Ovary (tissue), 7 donors: ENCODE measurements at regions not wholly inside any gene's neighbourhood (a gene's known extent, or its start where the extent isn't known, plus 50 kb on each side); places are given as distances from the start of the nearest gene placed in this dataset.
"Not testable (repeated sequence)": the region's sequence is repeated elsewhere in the genome, so short reads cannot be mapped to it uniquely, and the experiment has no call there.

Source experiments
- DNase-seq, 5 donors: peaks; one replicate each; pipeline ENCODE4 v3.0.0-alpha.2; 2019 to 2020
- H3K27ac ChIP-seq, 2 donors: fragments of 200-600 bp; one replicate each; pipeline versions ENCODE4 v1.5.1 to v1.8.0; 2019 to 2022
- H3K27me3 ChIP-seq: fragments of 200-600 bp; one replicate; pipeline ENCODE4 v1.8.0; 2022
- H3K36me3 ChIP-seq: fragments of 200-600 bp; sonication (generic); one replicate; pipeline ENCODE4 v1.5.1; 2019
- H3K4me1 ChIP-seq: one replicate; pipeline ENCODE4 v1.8.1; 2013; ENCODE audit warnings: mild to moderate bottlenecking, moderate library complexity; ENCODE audit not compliant: insufficient read depth
- H3K4me3 ChIP-seq: fragments of 200-600 bp; sonication (generic); one replicate; pipeline ENCODE4 v1.5.1; 2017
- H3K9me3 ChIP-seq, 2 donors: fragments of 200-600 bp in 1 of 2; sonication (generic) in 1 of 2; one replicate each; pipeline versions ENCODE4 v1.5.1 to v1.8.1; 2013 to 2019; ENCODE audit warnings: mild to moderate bottlenecking in 1 of 2, moderate library complexity in 1 of 2
- EP300 ChIP-seq: sonication (generic); formaldehyde crosslinking; IDR thresholded peaks from one replicate; pipeline ENCODE4 v1.6.1; 2017; ENCODE audit warnings: antibody characterized with exemption
- POLR2A ChIP-seq: fragments of 450-650 bp; IDR thresholded peaks from one replicate; pipeline ENCODE4 v1.6.1; 2017; ENCODE audit warnings: antibody characterized with exemption, mild to moderate bottlenecking, moderate library complexity
- whole genome bisulfite sequencing, 3 donors: extraction: QIAGEN DNeasy Blood & Tissue Kit in 1 of 3; methylation state at CpG; one replicate each; pipeline versions ENCODE4 v1.1.5 to v1.1.7; 2013 to 2017; 5-methylcytosine and 5-hydroxymethylcytosine counted together
- intact Hi-C, 4 donors: fragments of 100-400 bp; cut with DNase I; formaldehyde crosslinking; loops; one replicate each; pipeline versions ENCODE4 v1.11.0 to v1.15.1; 2022 to 2023
- TF ChIP-seq, protein P1 (sequence below), 3 donors: fragments of 450-650 bp in 2 of 3; fragments of 200-600 bp in 1 of 3; IDR thresholded peaks; one replicate each; pipeline versions ENCODE4 v1.5.1 to v1.8.0; 2016 to 2022; ENCODE audit warnings: antibody characterized with exemption in 3 of 3, mild to moderate bottlenecking in 1 of 3
- donor health status: DM: no; HTN: no; CAD: no; lungs with moderate emphysema.
- donor health status: DM: no; HTN: no; CAD: no.
- donor health status: Bipolar disorder and iron deficiency.
- donor health status: DM: no; HTN: no; CAD: no.
- donor health status: DM: yes; HTN: yes; CAD: no.

DNA sequence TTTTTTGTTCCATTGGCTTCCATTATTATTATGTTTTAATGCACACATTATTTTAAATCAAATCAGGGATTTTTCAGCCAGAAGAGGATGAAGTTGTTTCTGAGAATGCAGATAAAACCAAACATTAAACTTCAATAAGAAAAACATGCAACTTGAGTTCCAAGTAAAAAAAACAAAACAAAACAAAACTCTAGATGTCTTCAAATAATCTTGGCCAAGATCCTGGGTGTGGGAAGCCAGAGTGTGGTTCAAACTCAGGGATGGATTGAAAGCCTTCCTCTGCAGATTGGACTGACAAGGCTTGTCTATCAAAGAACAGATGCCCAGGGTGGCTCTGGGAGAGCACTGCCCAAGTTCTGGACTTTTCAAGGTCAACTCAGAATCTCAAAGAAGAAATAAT lies 134.1 kb downstream of the LCA5 start:
- no peaks in the 10 kb centered on the region for H3K9me3 ChIP-seq
- peaks cover 9% of the 10 kb centered on the region for H3K4me1 ChIP-seq
- intact Hi-C loops = loop anchor here in 1 of 4 donors (5.0 kb wide), 1 partner anchor 56 kb away; no protein-coding TSS in a partner anchor
- H3K27ac ChIP-seq = no peak overlapping the region
- no peaks in the 10 kb centered on the region for H3K27me3 ChIP-seq
- TF ChIP-seq EP300 = no peak
- TF ChIP-seq POLR2A = no peak
- TF ChIP-seq, protein P1, sequence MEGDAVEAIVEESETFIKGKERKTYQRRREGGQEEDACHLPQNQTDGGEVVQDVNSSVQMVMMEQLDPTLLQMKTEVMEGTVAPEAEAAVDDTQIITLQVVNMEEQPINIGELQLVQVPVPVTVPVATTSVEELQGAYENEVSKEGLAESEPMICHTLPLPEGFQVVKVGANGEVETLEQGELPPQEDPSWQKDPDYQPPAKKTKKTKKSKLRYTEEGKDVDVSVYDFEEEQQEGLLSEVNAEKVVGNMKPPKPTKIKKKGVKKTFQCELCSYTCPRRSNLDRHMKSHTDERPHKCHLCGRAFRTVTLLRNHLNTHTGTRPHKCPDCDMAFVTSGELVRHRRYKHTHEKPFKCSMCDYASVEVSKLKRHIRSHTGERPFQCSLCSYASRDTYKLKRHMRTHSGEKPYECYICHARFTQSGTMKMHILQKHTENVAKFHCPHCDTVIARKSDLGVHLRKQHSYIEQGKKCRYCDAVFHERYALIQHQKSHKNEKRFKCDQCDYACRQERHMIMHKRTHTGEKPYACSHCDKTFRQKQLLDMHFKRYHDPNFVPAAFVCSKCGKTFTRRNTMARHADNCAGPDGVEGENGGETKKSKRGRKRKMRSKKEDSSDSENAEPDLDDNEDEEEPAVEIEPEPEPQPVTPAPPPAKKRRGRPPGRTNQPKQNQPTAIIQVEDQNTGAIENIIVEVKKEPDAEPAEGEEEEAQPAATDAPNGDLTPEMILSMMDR (IDR thresholded peaks at IDR 0.05) = no peak
- H3K4me3 ChIP-seq = no peak overlapping the region
- no peaks in the 10 kb centered on the region for H3K36me3 ChIP-seq
- no peak for DNase-seq

DNA sequence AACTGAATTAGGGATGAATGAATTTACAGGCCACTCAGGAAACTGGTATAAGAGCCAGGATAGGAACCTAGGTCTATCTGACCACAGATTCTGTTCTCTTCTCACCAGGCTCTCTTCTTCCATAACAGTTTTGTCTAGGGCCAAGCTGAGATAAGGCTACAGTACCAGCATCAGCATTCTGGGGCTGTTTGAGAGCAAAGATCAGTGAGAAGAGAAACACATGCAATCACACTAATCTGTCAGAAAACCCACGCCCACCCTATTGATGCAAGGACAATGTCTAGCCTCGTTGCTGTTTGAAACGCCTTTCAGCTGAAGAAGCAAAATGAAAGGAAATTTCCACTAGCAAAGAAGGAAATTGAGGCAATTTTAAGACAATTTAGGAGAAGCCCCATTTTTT lies 137.7 kb downstream of the LCA5 start:
- no peak overlapping the region for H3K4me3 ChIP-seq
- H3K36me3 ChIP-seq = no peaks in the 10 kb centered on the region
- H3K4me1 ChIP-seq = peaks cover 9% of the 10 kb centered on the region
- no peaks in the 10 kb centered on the region for H3K27me3 ChIP-seq
- TF ChIP-seq POLR2A (no peak), EP300 (no peak)
- DNase-seq = no peak
- no peak overlapping the region for H3K27ac ChIP-seq
- no peaks in the 10 kb centered on the region for H3K9me3 ChIP-seq
- intact Hi-C loops = no loop called here
- WGBS, 3 donors = 86 to 95% (median 88%) methylated on average over 3 of the region's 3 CpGs

DNA sequence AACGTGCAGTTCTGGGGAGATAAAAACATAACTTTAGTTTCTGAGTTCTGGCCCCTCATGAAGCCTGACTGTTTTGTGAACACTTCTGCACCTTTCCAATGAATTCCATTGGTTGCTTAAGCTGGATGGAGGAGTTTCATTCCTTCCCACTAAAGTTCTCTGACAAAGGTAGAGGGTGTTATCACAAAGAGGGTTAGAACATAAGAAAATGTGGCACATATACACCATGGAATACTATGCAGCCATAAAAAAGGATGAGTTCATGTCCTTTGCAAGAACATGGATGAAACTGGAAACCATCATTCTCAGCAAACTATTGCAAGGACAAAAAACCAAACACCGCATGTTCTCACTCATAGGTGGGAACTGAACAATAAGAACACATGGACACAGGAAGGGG lies 138.6 kb downstream of the LCA5 start:
- not testable (repeated sequence) for DNase-seq

DNA sequence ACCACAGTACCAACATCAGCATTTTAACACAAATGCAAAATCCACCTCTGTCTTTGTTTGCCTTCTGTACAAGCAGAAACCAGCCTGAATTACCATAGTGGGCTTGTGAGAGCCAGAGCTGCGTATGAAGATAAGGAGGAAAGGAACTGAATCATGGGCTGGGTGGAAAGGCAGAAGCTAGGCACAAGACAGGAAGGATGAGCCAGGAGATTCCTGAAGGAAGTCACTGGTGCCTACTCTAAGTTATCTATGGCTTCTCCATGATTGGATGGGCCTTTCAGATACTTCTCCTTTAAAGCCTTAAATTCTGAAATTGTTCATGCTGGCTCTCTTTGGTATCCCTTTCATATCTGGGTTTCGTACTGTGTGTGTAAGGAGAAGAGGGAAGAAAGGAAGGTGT lies 140.6 kb downstream of the LCA5 start:
- no peaks in the 10 kb centered on the region for H3K4me1 ChIP-seq
- 96 to 99% (median 96%) methylated on average over 2 of the region's 2 CpGs for WGBS, 3 donors
- TF ChIP-seq, protein P1 (IDR thresholded peaks at IDR 0.05) = no peak
- TF ChIP-seq POLR2A (no peak), EP300 (no peak)
- no peak overlapping the region for H3K27ac ChIP-seq
- H3K27me3 ChIP-seq = no peaks in the 10 kb centered on the region
- no peaks in the 10 kb centered on the region for H3K36me3 ChIP-seq
- H3K4me3 ChIP-seq = no peak overlapping the region
- H3K9me3 ChIP-seq = no peaks in the 10 kb centered on the region
- DNase-seq = no peak
- intact Hi-C loops = no loop called here

More for the DNA sequence above, 138.6 kb downstream of the LCA5 start:
- 46 to 81% (median 67%) methylated on average over 2 of the region's 2 CpGs for WGBS, 3 donors
- H3K4me1 ChIP-seq, H3K27me3 ChIP-seq, H3K27ac ChIP-seq, H3K9me3 ChIP-seq, H3K36me3 ChIP-seq, H3K4me3 ChIP-seq, intact Hi-C loops: not testable (repeated sequence)

DNA sequence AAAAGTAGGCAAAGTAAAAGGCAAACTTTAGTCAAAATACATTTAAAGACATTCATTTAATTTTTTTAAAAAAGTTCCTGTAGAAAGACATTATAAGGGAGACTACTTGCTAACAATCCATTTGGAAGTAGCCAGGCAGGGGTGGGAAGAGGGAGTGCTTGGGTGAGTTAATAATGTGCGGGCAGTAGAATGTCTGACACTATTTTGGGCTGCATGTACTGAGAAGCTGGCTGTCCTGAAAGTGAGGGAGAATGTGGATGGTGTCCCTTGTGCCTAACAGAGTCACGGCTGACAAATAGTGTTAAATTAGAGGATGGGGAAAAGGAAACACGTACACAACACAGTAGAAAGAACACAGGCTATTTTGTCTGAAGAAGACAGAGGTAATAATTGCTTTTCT lies 142.5 kb downstream of the LCA5 start:
- TF ChIP-seq, protein P1 (IDR thresholded peaks at IDR 0.05) = no peak

DNA sequence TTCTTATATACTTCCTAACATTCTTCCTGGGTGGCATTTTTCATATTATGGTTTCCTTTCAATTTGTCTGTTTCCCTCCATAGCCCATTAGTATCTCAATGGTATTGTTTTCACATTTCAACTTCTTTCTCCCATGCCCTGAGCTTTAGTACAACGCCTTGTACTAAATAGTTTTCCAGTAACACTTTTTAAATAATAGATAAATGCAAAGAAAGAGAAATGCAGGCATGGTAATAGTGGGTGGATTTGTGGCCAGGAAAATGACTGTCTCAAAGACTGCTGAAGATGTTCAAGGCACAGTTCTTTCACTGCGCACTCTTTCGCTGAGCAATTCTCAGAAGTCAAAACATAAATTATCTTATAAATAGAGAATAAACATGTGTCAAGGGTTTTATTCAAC lies 145.1 kb downstream of the LCA5 start:
- Histone ChIP-seq H3K36me3 (no peaks in the 10 kb centered on the region), H3K27me3 (no peaks in the 10 kb centered on the region), H3K9me3 (no peaks in the 10 kb centered on the region), H3K27ac (no peak overlapping the region), H3K4me1 (no peaks in the 10 kb centered on the region), H3K4me3 (no peak overlapping the region)
- intact Hi-C loops = no loop called here
- WGBS, 3 donors = 62 to 79% (median 78%) methylated on average over 3 of the region's 3 CpGs
- DNase-seq = no peak
- TF ChIP-seq POLR2A = no peak
- no peak for TF ChIP-seq EP300
- TF ChIP-seq, protein P1 (IDR thresholded peaks at IDR 0.05) = no peak

More for the DNA sequence above, 142.5 kb downstream of the LCA5 start:
- no peaks in the 10 kb centered on the region for H3K4me1 ChIP-seq
- H3K36me3 ChIP-seq = no peaks in the 10 kb centered on the region
- H3K27me3 ChIP-seq = no peaks in the 10 kb centered on the region
- 90 to 95% (median 93%) methylated on average over 3 of the region's 3 CpGs for WGBS, 3 donors
- no peak overlapping the region for H3K27ac ChIP-seq
- intact Hi-C loops = no loop called here
- no peak overlapping the region for H3K4me3 ChIP-seq
- H3K9me3 ChIP-seq = no peaks in the 10 kb centered on the region
- DNase-seq = no peak
